ENCODE measurements at regions not wholly inside any gene's neighbourhood (a gene's known extent, or its start where the extent isn't known, plus 50 kb on each side); places are given as distances from the start of the nearest gene placed in this dataset.

DNA sequence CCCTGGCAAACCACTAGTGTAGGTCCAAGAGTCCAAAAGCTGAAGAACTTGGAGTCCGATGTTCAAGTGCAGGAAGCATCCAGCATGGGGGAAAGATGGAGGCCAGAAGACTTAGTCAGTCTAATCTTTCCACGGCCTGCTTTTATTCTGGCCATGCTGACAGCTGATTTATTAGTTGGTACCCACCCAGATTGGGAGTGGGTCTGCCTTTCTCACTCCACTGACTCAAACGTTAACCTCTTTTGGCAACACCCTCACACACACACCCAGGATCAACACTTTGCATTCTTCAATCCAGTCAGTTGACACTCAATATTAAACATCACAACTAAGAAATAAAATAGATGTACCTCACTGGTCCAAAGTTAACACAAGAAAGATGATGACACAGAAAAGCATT is 134.8 kb upstream of the GABRA2 start:
- TF ChIP-seq, protein P1, sequence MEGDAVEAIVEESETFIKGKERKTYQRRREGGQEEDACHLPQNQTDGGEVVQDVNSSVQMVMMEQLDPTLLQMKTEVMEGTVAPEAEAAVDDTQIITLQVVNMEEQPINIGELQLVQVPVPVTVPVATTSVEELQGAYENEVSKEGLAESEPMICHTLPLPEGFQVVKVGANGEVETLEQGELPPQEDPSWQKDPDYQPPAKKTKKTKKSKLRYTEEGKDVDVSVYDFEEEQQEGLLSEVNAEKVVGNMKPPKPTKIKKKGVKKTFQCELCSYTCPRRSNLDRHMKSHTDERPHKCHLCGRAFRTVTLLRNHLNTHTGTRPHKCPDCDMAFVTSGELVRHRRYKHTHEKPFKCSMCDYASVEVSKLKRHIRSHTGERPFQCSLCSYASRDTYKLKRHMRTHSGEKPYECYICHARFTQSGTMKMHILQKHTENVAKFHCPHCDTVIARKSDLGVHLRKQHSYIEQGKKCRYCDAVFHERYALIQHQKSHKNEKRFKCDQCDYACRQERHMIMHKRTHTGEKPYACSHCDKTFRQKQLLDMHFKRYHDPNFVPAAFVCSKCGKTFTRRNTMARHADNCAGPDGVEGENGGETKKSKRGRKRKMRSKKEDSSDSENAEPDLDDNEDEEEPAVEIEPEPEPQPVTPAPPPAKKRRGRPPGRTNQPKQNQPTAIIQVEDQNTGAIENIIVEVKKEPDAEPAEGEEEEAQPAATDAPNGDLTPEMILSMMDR (IDR thresholded peaks at IDR 0.05) = no peak
- no peak for TF ChIP-seq POLR2AphosphoS5 (IDR thresholded peaks at IDR 0.05)
